Stimulated activated CD4-positive, alpha-beta T cell treated with anti-CD3 and anti-CD28 coated beads, Interleukin-12 subunit alpha, Interleukin-12 subunit beta, amount 100 ng/mL, for 24 hours (primary cell): ENCODE measurements at regions not wholly inside any gene's neighbourhood (a gene's known extent, or its start where the extent isn't known, plus 50 kb on each side); places are given as distances from the start of the nearest gene placed in this dataset.
"Not testable (repeated sequence)": the region's sequence is repeated elsewhere in the genome, so short reads cannot be mapped to it uniquely, and the experiment has no call there.

Experiments used
- DNase-seq, 2 experiments: peaks; one replicate each; pipeline ENCODE4 v3.0.0-alpha.2; 2020; ENCODE audit warnings: low read depth in 2 of 2

DNA sequence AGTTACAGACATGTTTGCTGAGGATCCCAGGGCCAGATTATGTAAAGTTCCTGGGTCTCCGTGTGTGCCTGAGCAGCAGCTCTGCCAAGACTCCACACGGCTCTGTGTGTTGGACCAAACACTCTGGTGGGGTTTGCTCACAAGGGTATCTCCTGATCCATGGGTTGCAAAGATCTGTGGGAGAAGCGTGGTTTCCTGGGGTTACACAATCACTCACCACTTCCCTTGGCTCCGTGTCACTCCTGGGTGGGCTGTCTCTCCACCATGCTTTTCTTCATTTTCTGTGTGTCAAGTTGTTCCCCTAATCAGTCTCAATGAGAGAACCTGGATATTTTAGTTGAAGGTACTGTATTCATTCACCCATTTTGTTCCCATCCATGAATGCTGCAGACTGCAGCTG, 1088.8 kb downstream of the FSCB start:
- no peak for DNase-seq

DNA sequence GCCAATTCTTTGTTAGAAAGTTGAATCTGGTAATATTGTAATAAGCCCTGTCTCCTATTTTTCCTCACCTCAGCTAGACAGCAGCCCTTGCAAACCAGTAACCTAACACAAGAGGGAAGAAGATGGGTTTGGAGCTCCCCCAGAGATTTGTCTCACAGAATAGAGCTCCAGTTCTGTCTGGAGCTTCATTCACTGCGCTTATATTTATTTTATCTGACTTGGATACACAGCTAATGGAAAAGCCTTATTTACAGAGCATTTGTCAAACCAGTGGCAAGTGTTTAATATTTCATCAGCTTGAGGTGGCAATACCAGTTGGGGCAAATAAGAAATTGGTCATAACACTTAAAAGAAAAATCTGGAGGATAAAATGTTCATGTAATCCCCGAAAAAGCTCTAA, 1094.0 kb downstream of the FSCB start:
- no peak for DNase-seq

DNA sequence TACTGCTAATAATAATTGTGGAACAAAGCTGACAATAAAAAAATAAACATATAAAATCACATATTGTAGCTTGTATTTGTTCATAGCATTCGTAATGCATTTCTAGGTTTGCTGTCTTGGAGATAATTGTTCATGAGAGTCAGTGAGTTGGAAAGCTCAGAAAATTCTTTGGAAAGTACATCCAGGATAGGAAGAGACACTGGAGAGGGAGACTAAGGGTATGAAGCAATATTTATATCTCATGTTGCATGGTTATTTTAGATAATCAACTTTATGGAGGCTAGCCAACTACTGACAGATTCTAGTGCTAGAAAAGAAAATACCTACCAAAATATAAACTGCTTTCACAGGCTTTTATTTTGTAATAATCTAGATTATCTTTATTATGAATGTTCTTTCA, 1095.2 kb downstream of the FSCB start:
- no peak for DNase-seq

DNA sequence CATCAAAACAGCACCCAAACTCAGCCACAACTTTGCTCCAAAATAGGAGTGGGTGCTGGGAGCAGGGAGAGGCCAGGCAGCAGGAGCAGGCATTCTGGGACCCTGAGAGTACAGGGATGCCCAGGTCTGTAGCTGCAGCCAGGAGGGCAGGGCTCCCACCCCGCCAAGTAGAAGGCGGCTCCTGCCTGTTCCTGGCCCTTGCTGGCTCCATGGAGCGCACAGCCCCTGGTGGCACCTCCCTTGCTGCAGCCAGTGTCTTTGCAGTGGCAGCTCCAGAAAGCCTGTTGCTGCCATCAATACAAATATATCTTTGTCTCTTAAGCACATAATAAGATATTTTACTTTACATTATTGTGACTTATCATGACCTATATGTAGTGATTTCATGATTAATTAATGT, 1096.5 kb downstream of the FSCB start:
- DNase-seq: no peak

DNA sequence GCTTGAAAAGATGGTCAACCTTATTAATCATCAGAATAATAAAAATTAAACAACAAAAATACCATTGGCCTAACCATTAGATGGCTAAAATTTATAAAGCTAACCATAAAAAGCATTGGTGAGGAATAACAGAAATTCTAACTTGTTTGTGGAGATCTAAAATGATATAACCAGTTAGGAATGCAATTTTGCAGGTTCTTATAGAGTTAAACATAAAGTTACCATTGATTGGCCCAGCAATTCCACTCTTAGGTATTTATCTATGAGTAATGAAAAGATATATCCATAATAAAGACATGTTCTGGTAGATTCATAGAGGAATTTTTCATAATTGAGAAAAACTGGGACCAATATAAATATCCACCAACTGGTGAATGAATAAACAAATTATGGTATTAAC, 1098.6 kb downstream of the FSCB start:
- no peak for DNase-seq

DNA sequence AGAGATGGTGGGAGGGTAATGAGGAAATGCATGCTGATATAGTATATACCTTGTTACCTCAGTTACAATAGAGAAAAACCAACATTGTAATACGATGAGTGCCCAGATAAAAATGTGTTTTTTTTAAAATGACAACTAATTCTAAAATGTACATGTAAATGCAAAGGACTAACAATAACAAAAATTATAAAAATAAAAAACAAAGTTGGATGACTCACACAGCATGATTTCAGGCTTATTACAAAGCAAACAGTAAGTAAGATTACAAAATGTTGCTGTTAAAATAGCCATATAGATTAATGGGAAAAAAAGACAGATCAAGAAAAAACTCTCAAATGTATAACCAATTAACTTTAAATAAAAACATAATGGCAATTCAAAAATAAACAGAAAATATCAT, 1099.4 kb downstream of the FSCB start:
- DNase-seq: no peak

DNA sequence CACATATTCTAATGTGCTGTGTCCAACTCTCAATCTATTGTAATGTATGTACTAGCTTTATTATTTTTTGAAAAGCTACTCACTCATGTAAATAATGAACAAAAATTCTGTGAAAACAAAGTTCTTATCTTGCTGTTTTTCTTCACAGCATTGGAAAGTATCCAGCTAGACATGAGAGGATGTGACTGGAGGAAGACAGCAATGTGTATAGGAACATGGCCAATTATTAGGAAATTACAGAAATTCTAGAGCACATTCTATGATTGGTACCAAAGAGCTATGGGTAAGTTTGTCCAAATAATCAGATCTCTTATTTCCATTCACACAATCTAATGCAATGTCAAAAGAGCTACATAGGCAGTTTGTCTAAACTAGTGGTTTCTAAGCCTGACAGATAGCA, 1100.2 kb downstream of the FSCB start:
- DNase-seq: no peak

DNA sequence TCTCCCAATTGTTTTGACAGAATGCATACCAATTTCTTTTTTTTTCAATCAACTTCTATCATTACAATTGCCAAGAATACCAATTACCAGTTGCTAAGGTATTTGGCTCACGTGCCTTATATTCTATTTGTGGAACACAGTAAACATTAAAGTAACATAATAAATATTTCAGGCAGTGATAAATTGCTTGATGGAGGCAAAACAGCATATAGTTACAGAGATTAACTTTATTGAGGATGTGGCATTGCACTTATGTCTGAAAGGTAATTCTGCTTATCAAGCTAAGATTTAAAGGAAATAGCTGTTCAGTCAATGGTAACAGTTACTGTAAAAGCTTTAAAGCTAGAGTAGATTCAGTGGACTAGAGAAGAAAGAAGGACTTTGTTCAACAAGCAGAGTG, 1107.8 kb downstream of the FSCB start:
- DNase-seq: no peak

DNA sequence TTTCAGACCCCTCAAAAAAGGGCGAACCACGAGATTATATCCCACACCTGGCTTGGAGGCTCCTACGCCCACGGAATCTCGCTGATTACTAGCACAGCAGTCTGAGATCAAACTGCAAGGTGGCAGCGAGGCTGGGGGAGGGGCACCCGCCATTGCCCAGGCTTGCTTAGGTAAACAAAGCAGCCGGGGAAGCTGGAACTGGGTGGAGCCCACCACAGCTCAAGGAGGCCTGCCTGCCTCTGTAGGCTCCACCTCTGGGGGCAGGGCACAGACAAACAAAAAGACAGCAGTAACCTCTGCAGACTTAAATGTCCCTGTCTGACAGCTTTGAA, 1136.6 kb downstream of the FSCB start:
- not testable (repeated sequence) for DNase-seq

DNA sequence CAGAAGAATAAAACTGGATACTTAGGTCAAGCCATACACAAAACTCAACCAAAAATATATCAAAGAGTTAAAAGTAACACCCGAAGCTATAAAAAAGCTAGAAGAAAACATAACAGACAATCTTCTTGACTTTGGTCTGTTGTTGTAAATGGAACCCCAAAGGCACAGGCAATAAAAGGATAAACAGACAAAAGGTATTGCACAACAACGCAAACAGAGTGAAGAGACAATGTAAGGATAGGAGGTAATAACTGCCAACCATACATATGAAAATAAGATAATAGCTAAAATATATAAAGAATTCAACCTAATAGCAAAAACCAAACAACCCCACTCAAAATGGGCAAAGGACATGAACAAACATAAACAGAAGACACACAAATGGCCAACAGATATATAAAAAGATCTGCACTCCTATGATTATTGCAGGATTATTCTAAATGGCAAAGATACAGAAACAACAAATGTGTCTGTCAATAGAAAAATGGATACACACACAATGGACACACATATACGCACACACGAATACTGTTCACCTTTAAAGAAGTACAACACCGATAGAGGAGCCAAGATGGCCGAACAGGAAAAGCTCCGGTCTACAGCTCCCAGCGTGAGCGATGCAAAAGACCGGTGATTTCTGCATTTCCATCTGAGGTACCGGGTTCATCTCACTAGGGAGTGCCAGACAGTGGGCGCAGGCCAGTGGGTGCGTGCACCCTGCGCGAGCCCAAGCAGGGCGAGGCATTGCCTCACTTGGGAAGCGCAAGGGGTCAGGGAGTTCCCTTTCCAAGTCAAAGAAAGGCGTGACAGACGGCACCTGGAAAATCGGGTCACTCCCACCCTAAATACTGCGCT, 1137.1 kb downstream of the FSCB start:
- no peak for DNase-seq

DNA sequence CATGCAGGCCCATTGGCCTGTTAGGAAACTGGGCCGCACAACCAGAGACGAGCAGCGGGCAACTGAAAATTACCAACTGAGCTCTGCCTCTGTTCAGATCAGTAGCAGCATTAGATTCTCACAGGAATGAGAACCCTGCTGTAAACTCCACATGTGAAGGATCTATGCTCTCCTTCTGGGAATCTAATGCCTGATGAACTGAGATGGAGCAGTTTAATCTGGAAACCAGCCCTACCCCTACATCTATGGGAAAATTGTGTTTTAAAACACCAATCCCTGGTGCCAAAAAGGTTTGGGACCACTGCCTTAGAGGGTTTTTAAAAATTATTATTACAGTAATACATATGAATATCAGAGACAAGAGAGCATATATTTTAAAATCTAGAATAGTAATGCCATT, 1144.5 kb downstream of the FSCB start:
- no peak for DNase-seq

DNA sequence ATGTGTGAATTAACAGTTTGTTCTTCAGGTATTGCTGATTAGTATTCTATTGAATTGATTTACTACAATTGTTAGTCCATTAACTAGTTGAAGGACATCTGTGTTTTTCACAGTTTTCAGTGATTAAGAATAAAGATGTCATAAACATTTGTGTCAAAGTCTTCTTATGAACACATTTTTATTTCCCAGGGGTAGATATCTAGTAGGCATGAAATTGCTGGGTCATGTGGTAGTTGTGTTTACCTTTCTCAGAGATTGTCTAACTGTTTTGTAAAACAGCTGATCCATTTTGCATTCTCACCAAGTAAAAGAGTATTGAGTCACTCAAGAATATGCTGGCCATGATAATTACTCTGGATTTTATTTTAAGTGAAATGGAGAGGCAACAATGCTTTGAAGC, 1145.3 kb downstream of the FSCB start:
- no peak for DNase-seq

DNA sequence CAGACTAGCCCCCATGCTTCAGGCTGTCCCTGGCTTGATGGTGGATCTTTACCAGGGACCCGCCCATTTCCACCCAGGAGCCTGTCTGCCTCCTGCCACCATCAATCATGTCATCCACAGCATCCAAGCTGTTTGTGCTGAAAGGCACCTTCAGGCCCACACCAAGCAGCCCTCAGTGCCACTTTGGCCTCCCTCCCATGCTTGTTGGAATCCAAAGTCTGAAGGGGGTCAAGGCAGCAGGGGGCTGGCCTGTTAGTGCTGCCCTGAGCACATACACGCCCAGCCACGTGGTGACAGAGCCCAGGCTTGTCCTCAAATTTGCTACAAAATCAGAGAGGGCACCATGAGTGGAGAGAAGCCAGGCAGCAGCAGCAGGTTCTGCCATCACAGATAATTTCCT, 1146.8 kb downstream of the FSCB start:
- DNase-seq: no peak

DNA sequence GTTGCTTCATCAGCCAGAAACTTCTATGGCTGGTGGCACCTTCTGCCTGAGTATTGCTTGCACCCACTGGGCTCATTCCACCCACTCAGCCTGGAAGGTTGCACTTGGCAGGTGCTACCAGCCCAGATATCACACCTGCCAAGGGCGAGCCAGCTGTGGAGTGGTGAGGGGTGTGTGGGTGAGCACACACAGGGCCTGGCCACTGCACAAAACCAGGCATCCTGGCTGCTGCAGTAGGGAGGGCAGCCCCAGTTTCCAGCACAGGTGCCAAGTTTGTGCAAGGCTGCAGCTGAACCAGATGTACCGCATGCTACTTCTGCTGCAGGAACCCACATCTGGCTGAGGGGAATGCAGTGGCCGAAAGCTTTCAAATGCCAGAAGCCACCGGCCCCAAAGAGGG, 1147.8 kb downstream of the FSCB start:
- DNase-seq: no peak

DNA sequence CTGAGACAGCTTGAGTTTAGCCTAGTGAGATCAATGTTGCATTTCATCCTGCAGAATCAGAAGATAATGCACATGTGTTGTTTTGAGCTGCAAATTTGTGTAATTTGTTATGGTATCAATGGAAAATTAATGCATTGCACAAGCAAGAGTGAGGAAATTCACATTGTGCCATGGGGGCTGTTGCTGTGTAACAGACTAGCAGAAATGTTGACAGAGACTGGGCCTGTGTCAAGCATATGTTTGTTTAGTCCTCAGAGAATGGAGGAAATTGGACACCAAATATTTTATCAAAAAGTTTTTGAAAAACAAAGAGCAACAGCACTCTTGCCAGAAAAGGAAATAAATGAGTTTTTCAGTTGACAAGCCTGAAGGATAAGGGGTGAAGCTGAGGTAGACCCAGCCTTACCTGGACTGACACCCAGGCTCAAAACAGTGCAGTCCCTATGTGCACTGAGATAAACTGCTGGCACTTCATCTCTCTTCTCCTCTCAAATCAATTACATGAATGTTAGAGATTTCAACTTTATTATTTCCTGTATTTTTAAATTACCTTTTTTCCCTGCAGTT, 1150.0 kb downstream of the FSCB start:
- no peak for DNase-seq

DNA sequence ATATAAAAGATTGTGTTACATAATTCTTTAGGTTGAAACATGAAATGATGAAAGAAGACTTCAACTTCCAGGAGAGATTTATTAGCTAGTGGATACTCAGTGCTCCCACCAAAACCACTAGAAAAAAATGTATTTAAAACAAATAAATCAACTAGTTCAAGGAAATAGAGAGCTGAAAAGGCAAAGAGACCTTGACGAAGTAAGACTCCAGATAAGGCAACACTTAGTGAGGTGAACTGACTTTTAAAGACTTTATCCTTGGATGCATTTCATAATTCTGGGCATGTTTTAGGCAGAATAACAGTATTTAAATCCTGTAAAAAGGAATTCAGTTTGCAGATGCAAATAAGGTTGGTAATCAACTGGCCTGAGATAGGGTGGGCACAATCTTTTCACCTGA, 1150.7 kb downstream of the FSCB start:
- no peak for DNase-seq

DNA sequence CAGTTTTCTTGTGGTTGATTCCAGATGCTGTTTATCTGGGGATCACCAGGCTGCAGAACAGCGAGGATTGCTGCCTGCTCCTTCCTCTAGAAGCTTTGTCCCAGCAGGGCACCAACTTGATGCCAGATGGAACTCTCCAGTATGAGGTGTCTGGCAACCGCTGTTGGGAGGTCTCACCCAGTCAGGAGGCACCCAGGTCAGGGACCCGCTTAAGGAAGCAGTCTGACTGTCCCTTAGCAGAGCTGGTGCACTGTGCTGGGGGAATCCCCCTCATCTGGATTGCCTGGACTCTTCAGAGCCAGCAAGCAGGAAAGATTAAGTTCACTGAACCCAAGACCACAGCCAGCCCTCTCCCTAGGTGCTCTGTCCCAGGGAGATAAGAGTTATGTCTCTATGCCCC, 1165.2 kb downstream of the FSCB start:
- no peak for DNase-seq

DNA sequence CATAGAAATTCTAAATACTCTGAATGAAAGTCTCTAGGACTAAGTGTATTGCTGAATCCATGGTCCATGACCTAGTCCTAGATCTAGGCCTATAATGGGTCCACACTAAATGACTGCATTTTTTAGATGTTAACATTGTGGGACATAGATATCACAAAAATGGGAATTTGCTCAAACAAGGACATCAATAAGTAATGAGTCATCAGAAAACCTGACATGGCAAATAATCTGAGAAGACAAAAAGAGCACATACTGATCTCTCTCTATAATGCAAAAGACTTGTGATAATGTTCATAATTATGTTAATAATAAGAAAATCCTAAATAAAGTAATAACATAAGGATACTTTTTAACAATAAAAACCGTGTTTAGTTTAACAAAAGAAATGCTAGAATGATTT, 1168.4 kb downstream of the FSCB start:
- DNase-seq: no peak

DNA sequence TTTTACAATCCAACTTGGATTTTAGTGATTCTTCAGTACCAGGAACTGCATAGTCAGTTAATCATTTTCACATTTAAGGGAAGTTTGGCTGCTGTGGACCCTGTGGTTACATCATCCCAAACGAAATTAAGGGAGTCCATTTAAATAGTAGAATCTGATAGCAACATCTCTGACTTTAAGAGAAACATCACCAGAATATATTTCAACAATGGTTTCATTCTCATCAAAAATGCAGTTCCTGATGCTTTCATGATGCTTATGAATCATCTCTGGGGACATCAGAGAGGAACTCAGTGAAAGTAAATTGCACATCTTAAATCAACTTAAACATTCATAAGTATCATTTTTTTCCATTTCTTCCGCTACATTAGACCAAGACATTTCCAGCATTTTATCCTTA, 1170.7 kb downstream of the FSCB start:
- no peak for DNase-seq

DNA sequence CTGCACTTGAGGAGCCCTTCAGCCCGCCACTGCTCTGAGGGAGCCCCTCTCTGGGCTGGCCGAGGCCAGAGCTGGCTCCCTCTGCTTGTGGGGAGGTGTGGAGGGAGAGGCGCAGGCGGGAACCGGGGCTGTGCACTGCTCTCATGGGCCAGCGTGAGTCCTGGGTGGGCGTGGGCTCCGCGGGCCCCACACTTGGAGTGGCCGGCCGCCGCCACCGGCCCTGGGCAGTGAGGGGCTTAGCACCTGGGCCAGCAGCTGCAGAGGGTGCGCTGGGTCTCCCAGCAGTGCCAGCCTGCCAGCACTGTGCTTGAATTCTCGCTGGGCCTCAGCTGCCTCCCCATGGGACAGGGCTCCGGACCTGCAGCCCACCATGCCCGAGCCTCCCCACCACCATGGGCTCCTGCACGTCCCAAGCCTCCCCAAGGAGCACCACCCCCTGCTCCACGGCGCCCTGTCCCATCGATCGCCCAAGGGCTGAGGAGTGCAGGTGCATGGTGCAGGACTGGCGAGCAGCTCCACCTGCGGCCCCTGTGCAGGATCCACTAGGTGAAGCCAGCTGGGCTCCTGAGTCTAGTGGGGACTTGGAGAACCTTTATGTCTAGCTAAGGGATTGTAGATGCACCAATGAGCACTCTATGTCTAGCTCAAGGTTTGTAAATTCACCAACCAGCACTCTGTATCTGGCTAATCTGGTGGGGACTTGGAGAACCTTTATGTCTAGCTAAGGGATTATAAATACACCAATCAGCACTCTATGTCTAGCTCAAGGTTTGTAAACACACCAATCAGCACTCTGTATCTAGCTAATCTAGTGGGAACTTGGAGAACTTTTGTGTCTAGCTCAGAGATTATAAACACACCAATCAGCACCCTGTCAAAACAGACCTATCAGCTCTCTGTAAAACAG, 1180.3 kb downstream of the FSCB start:
- not testable (repeated sequence) for DNase-seq

DNA sequence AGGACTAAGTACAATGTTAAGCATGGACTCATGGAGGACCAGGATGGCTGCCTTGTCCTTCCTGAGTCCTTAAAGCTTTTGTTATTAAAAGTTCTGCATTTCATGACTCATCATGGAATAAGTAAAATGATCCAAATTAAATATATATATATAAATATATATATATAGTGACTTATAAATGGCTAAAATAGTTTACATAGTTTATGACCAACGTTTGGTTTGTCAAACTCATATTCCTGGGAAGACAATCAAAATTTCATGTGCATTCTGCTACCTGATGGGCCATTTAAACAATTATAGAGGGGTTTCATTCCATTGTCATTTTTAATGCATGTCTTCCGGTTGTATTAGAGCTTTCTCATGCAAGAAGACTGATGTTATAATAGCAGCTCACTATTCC, 1190.7 kb downstream of the FSCB start:
- DNase-seq: no peak

DNA sequence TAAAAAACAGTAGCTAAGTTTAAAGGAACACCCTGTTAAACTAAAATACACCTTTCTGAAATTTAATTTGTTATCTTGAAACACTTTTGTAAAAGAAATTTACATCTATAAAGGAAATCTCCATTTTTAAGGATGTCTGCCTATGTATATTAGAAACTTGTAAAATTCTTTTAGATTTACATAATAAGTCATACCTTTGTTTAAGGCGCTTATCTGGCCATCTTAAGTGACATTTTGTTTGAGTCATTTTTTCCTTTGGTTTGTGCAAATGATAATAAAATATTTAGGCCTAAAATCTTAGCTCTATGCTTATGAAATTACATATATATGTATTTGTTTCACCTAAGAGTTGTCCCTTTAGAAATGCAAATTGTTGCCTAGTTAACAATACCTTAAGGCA, 1193.4 kb downstream of the FSCB start:
- DNase-seq: no peak
